ENCODE measurements at regions not wholly inside any gene's neighbourhood (a gene's known extent, or its start where the extent isn't known, plus 50 kb on each side); places are given as distances from the start of the nearest gene placed in this dataset.

GRCh38 chr1:72759486-72759885, 477.1 kb upstream of the NEGR1 start:
- no peaks in the 10 kb centered on the region for H3K27me3 ChIP-seq (ENCODE audit: control insufficient read depth, insufficient read depth, low read length)
- no peaks in the 10 kb centered on the region for H3K36me3 ChIP-seq (ENCODE audit: control insufficient read depth, insufficient read depth, low read length)
- no peaks in the 10 kb centered on the region for H3K9me3 ChIP-seq (ENCODE audit: control insufficient read depth, insufficient read depth, low read length)
- DNase-seq (no peak), ATAC-seq (no peak)
- Mint-ChIP-seq H3K4me3 (no peak overlapping the region), H3K36me3 (peaks cover 6% of the 10 kb centered on the region), H3K9me3 (peaks cover 3 to 15% of the 10 kb centered on the region in 2 donors), H3K27ac (no peak overlapping the region), H3K27me3 (ENCODE audit: low read depth in 2 of 2) (no peaks in the 10 kb centered on the region), H3K4me1 (no peaks in the 10 kb centered on the region)
- intact Hi-C loops (cut with micrococcal nuclease): no loop called here
- TF ChIP-seq CTCF (IDR thresholded peaks at IDR 0.05): no peak
- no peaks in the 10 kb centered on the region for H3K4me1 ChIP-seq (ENCODE audit: control insufficient read depth, insufficient read depth, low read length)
- no peak overlapping the region for H3K4me3 ChIP-seq (ENCODE audit: low read length)
- WGBS (ENCODE audit: insufficient coverage): 67% methylated on average over 3 of the region's 3 CpGs
- no peak overlapping the region for H3K27ac ChIP-seq (ENCODE audit: low read length)

GRCh38 chr1:72757843-72758242, 475.5 kb upstream of the NEGR1 start:
- Histone ChIP-seq H3K27me3 (ENCODE audit: control insufficient read depth, insufficient read depth, low read length) (no peaks in the 10 kb centered on the region), H3K9me3 (ENCODE audit: control insufficient read depth, insufficient read depth, low read length) (no peaks in the 10 kb centered on the region), H3K27ac (ENCODE audit: low read length) (no peak overlapping the region), H3K4me3 (ENCODE audit: low read length) (no peak overlapping the region), H3K36me3 (ENCODE audit: control insufficient read depth, insufficient read depth, low read length) (no peaks in the 10 kb centered on the region), H3K4me1 (ENCODE audit: control insufficient read depth, insufficient read depth, low read length) (no peaks in the 10 kb centered on the region)
- WGBS (ENCODE audit: insufficient coverage): 87% methylated on average over 1 of the region's 2 CpGs
- intact Hi-C loops (cut with micrococcal nuclease): no loop called here
- H3K36me3 Mint-ChIP-seq: peaks cover 6% of the 10 kb centered on the region
- no peak overlapping the region for H3K27ac Mint-ChIP-seq
- peaks cover 5 to 10% of the 10 kb centered on the region in 2 donors for H3K9me3 Mint-ChIP-seq
- no peak for TF ChIP-seq CTCF (IDR thresholded peaks at IDR 0.05)
- no peak overlapping the region for H3K4me3 Mint-ChIP-seq
- ATAC-seq: no peak
- H3K4me1 Mint-ChIP-seq: no peaks in the 10 kb centered on the region
- no peak for DNase-seq
- H3K27me3 Mint-ChIP-seq (ENCODE audit: low read depth in 2 of 2): no peaks in the 10 kb centered on the region

- intact Hi-C loops (cut with micrococcal nuclease): no loop called here
- peaks cover 8% of the 10 kb centered on the region in 2 donors for H3K9me3 Mint-ChIP-seq
- H3K27me3 Mint-ChIP-seq (ENCODE audit: low read depth in 2 of 2): no peaks in the 10 kb centered on the region
- H3K27me3 ChIP-seq (ENCODE audit: control insufficient read depth, insufficient read depth, low read length): no peaks in the 10 kb centered on the region
- no peaks in the 10 kb centered on the region for H3K4me1 ChIP-seq (ENCODE audit: control insufficient read depth, insufficient read depth, low read length)
- no peaks in the 10 kb centered on the region for H3K36me3 ChIP-seq (ENCODE audit: control insufficient read depth, insufficient read depth, low read length)
- H3K4me3 Mint-ChIP-seq: no peak overlapping the region
- H3K27ac ChIP-seq (ENCODE audit: low read length): no peak overlapping the region
- no peak for TF ChIP-seq CTCF (IDR thresholded peaks at IDR 0.05)
- H3K4me3 ChIP-seq (ENCODE audit: low read length): no peak overlapping the region
- DNase-seq: no peak
- WGBS (ENCODE audit: insufficient coverage): 63% methylated on average over 2 of the region's 2 CpGs
- no peak overlapping the region for H3K27ac Mint-ChIP-seq
- H3K4me1 Mint-ChIP-seq: no peaks in the 10 kb centered on the region
- H3K9me3 ChIP-seq (ENCODE audit: control insufficient read depth, insufficient read depth, low read length): no peaks in the 10 kb centered on the region
- no peak for ATAC-seq
- no peaks in the 10 kb centered on the region for H3K36me3 Mint-ChIP-seq
These were observed 463.1 kb upstream of the NEGR1 start for GRCh38 chr1:72745413-72745812.

- Histone ChIP-seq H3K27me3 (ENCODE audit: control insufficient read depth, insufficient read depth, low read length) (no peaks in the 10 kb centered on the region), H3K4me1 (ENCODE audit: control insufficient read depth, insufficient read depth, low read length) (no peaks in the 10 kb centered on the region), H3K36me3 (ENCODE audit: control insufficient read depth, insufficient read depth, low read length) (no peaks in the 10 kb centered on the region), H3K27ac (ENCODE audit: low read length) (no peak overlapping the region), H3K4me3 (ENCODE audit: low read length) (no peak overlapping the region), H3K9me3 (ENCODE audit: control insufficient read depth, insufficient read depth, low read length) (no peaks in the 10 kb centered on the region)
- Mint-ChIP-seq H3K4me1 (no peaks in the 10 kb centered on the region), H3K9me3 (peaks cover 15 to 16% of the 10 kb centered on the region in 2 donors), H3K27ac (no peak overlapping the region), H3K4me3 (no peak overlapping the region), H3K36me3 (peaks cover 8% of the 10 kb centered on the region), H3K27me3 (ENCODE audit: low read depth in 2 of 2) (no peaks in the 10 kb centered on the region)
- no peak for TF ChIP-seq CTCF (IDR thresholded peaks at IDR 0.05)
- intact Hi-C loops (cut with micrococcal nuclease): no loop called here
- DNase-seq: no peak
- 100% methylated on average over 1 of the region's 1 CpG for WGBS (ENCODE audit: insufficient coverage)
- ATAC-seq: no peak
These were observed 452.1 kb upstream of the NEGR1 start for GRCh38 chr1:72734415-72734814.

Data from natural killer cell (primary cell).